ENCODE measurements at regions not wholly inside any gene's neighbourhood (a gene's known extent, or its start where the extent isn't known, plus 50 kb on each side); places are given as distances from the start of the nearest gene placed in this dataset.

DNA sequence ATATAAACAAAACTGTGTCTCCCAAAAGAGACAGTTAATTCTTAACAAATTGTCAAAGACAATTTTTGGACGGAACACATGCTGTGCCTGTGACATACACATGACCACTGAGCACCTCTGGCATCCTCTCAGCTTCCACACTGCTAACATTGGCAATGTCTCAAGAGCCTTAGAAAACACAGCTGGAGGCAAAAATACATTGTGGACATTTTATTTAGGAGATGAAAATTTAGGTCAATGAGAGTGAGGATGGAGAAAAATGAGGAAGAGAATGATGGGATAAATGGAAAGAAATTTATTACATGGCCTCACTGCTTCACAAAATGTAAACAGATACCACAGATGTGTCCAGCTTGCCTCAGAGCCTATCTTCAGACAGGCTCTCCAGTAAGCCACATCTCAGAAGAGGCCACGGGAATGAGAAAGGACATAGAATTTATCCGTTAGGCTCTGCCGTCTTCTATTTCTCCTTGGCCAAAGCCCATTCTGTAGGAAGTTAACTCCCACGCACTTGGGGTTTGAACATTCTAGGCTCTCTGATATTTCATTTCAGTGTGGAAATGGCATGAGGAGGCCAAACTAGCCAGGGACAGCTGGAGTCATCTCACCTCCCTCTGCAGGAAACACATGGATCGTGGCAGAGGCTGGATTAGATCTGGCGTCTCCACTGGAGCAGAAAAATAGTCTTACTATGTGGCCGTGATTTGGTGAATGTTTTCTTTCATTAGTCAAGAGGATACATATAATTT lies 519.4 kb upstream of the DSEL start:
- Histone ChIP-seq H3K4me1 (no peaks in the 10 kb centered on the region), H3K36me3 (no peaks in the 10 kb centered on the region), H3K4me3 (no peak overlapping the region), H3K27me3 (no peaks in the 10 kb centered on the region), H3K27ac (no peak overlapping the region), H3K9me3 (no peaks in the 10 kb centered on the region)
- peak in 2 of 4 donors; percentile 72 to 84 for DNase-seq
- intact Hi-C loops (cut with DNase I): no loop called here
- TF ChIP-seq, protein P1, sequence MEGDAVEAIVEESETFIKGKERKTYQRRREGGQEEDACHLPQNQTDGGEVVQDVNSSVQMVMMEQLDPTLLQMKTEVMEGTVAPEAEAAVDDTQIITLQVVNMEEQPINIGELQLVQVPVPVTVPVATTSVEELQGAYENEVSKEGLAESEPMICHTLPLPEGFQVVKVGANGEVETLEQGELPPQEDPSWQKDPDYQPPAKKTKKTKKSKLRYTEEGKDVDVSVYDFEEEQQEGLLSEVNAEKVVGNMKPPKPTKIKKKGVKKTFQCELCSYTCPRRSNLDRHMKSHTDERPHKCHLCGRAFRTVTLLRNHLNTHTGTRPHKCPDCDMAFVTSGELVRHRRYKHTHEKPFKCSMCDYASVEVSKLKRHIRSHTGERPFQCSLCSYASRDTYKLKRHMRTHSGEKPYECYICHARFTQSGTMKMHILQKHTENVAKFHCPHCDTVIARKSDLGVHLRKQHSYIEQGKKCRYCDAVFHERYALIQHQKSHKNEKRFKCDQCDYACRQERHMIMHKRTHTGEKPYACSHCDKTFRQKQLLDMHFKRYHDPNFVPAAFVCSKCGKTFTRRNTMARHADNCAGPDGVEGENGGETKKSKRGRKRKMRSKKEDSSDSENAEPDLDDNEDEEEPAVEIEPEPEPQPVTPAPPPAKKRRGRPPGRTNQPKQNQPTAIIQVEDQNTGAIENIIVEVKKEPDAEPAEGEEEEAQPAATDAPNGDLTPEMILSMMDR (IDR thresholded peaks at IDR 0.05): no peak
- peak; percentile 19 for ATAC-seq

DNA sequence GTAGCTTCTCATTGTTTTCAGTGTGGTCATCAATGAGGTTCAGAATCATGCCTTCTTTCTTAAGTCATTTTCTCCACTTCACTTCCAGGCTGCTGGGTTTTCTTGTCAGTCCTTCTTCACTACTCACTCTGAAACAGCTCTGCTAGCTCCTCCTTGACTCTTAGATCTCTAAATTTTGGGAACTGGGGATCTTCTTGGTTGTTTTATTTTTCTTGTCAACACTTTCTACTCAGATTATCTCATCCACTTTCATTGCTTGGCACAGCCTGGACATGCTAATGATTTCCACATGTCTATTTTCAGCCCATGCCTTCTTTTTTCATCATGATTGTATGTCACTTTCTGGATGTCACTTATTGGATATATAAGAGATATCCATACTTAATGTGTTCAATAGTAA lies 517.8 kb upstream of the DSEL start:
- ATAC-seq: no peak
- intact Hi-C loops (cut with DNase I): no loop called here
- no peak overlapping the region for H3K27ac ChIP-seq

DNA sequence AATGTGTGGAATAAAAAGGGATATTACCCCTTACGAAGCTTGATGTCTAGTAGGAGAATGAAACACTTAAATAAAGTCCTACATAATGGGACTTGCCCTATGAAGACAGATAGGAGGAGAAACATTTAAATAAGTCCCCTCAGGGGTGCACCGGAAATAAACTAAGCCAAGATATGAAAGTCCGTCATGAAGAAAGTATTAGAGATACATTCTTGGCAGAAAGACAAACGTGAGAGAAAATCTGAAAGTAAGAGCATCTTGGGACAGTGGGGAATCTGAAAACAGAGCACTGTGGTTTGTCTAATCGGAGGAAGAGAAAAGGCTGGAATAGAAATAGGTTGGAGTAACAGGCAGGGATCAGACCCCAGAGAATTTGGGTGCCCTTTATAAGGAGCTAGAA lies 516.9 kb upstream of the DSEL start:
- intact Hi-C loops (cut with DNase I): no loop called here
- Histone ChIP-seq H3K27ac (no peak overlapping the region), H3K4me3 (no peak overlapping the region), H3K9me3 (no peaks in the 10 kb centered on the region), H3K4me1 (no peaks in the 10 kb centered on the region), H3K27me3 (no peaks in the 10 kb centered on the region), H3K36me3 (no peaks in the 10 kb centered on the region)
- TF ChIP-seq, protein P1 (IDR thresholded peaks at IDR 0.05): no peak
- no peak for ATAC-seq
- DNase-seq: no peak

More for the DNA sequence above, 517.8 kb upstream of the DSEL start:
- Histone ChIP-seq H3K9me3 (no peaks in the 10 kb centered on the region), H3K36me3 (no peaks in the 10 kb centered on the region), H3K4me3 (no peak overlapping the region), H3K27me3 (no peaks in the 10 kb centered on the region), H3K4me1 (no peaks in the 10 kb centered on the region)
- TF ChIP-seq, protein P1 (IDR thresholded peaks at IDR 0.05): no peak
- peak in 1 of 4 donors; percentile 10 for DNase-seq

DNA sequence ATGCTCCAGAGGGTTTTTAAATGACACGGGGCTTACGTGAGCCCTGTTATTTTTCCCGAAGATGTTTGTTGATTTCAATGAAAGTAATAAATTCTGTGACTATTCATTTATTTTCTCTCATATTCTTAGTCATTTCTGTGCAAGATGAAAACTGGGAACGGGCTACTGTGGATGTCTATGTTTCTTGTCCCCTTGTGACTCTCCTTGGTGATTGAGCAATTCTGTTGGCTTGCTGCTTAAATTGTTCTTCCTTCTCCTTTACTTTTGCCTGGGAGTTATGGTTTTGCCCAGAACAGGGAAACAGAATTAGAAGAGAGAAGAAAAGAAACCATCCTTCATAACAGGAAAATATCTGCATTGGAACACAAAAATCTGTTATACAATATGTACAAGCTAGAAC lies 508.2 kb upstream of the DSEL start:
- no peak overlapping the region for H3K4me3 ChIP-seq
- DNase-seq (peak in 1 of 4 donors; percentile 8), ATAC-seq (no peak)
- intact Hi-C loops (cut with DNase I): no loop called here
- H3K27me3 ChIP-seq: no peaks in the 10 kb centered on the region
- H3K36me3 ChIP-seq: no peaks in the 10 kb centered on the region
- H3K27ac ChIP-seq: no peak overlapping the region
- no peaks in the 10 kb centered on the region for H3K4me1 ChIP-seq
- no peaks in the 10 kb centered on the region for H3K9me3 ChIP-seq
- TF ChIP-seq, protein P1 (IDR thresholded peaks at IDR 0.05): no peak

DNA sequence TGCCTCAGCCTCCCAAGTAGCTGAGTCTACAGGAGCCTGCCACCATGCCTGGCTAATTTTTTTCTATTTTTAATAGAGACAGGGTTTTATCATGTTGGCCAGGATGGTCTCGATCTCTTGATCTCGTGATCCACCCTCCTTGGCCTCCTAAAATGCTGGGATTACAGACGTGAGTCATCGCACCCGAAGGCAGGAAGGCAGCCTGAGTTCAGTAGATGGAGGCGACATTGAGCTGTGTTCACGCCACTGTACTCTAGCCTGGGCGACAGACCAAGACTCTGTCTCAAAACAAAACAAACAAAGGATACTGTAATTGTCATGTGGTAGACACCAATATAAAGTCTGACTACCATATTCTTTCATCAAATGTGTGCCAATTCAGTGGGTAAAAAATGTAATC lies 500.9 kb upstream of the DSEL start:
- H3K9me3 ChIP-seq: no peaks in the 10 kb centered on the region
- no peak overlapping the region for H3K4me3 ChIP-seq
- TF ChIP-seq, protein P1 (IDR thresholded peaks at IDR 0.05): no peak
- DNase-seq (no peak), ATAC-seq (no peak)
- intact Hi-C loops (cut with DNase I): no loop called here
- no peaks in the 10 kb centered on the region for H3K4me1 ChIP-seq
- no peaks in the 10 kb centered on the region for H3K36me3 ChIP-seq
- no peaks in the 10 kb centered on the region for H3K27me3 ChIP-seq
- no peak overlapping the region for H3K27ac ChIP-seq

All from left lung (tissue), 4 donors.